Hepatocyte (in vitro differentiated cells): ENCODE measurements at regions not wholly inside any gene's neighbourhood (a gene's known extent, or its start where the extent isn't known, plus 50 kb on each side); places are given as distances from the start of the nearest gene placed in this dataset.

Experiments used
- EZH2phosphoT487 ChIP-seq: fragments of 200-600 bp; sonication (generic); IDR thresholded peaks from one replicate; pipeline ENCODE4 v1.6.1; 2018; ENCODE audit warnings: antibody characterized with exemption, mild to moderate bottlenecking, low read depth, moderate library complexity; ENCODE audit not compliant: unreplicated experiment, severe bottlenecking
- TF ChIP-seq, protein P1 (sequence below): fragments of 200-600 bp; sonication (generic); IDR thresholded peaks from 2 replicates; pipeline ENCODE4 v1.5.1; 2016; ENCODE audit warnings: antibody characterized with exemption, mild to moderate bottlenecking; ENCODE audit not compliant: poor library complexity

DNA sequence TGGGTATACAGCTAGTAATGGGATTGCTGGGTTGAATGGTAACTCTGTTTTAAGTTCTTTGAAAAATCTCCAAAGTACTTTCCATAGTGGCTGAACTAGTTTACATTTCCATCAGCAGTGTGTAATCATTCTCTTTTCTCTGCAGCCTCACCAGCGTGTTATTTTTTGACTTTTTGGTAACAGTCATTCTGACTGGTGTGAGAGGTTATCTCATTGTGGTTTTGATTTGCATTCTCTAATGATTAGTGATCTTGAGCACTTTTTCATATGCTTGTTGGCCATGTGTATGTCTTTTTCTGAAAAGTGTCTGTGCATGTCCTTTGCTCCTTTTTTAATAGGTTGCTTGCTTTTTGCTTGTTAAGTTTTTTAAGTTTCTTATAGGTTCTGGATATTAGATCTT is 194.2 kb upstream of the PHACTR1 start:
- TF ChIP-seq, protein P1, sequence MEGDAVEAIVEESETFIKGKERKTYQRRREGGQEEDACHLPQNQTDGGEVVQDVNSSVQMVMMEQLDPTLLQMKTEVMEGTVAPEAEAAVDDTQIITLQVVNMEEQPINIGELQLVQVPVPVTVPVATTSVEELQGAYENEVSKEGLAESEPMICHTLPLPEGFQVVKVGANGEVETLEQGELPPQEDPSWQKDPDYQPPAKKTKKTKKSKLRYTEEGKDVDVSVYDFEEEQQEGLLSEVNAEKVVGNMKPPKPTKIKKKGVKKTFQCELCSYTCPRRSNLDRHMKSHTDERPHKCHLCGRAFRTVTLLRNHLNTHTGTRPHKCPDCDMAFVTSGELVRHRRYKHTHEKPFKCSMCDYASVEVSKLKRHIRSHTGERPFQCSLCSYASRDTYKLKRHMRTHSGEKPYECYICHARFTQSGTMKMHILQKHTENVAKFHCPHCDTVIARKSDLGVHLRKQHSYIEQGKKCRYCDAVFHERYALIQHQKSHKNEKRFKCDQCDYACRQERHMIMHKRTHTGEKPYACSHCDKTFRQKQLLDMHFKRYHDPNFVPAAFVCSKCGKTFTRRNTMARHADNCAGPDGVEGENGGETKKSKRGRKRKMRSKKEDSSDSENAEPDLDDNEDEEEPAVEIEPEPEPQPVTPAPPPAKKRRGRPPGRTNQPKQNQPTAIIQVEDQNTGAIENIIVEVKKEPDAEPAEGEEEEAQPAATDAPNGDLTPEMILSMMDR: no peak
- no peak for TF ChIP-seq EZH2phosphoT487
